HEK293 (cell line): ENCODE measurements at regions not wholly inside any gene's neighbourhood (a gene's known extent, or its start where the extent isn't known, plus 50 kb on each side); places are given as distances from the start of the nearest gene placed in this dataset.
"Not testable (repeated sequence)": the region's sequence is repeated elsewhere in the genome, so short reads cannot be mapped to it uniquely, and the experiment has no call there.

Source experiments
- CTCF ChIA-PET: fragments of 350-600 bp; formaldehyde crosslinking; extraction: SDS; loops from one replicate; lab custom pipeline; 2021; ENCODE audit warnings: antibody characterized with exemption; lab: Yijun Ruan, JAX
- POLR2A ChIA-PET: fragments of 300-600 bp; formaldehyde crosslinking; extraction: SDS; loops from one replicate; lab custom pipeline; 2020; ENCODE audit warnings: antibody characterized with exemption, inconsistent platforms; lab: Yijun Ruan, JAX
- H3K27ac ChIP-seq: fragments of 200-500 bp; sonication (Bioruptor generic); 2 replicates; pipeline ENCODE4 v1.5.1; 2014; ENCODE audit warnings: low read depth, low read length, control low read depth, inconsistent platforms; ENCODE audit errors: extremely low read depth
- H3K36me3 ChIP-seq, 2 experiments: fragments of 200-500 bp in 1 of 2; sonication (Bioruptor generic) in 1 of 2; 1 replicate in 1 of 2; 2 replicates in 1 of 2; pipeline ENCODE4 v1.5.1; 2014 to 2017; ENCODE audit warnings: inconsistent platforms in 2 of 2, low read length in 2 of 2; ENCODE audit not compliant: control insufficient read depth in 2 of 2, insufficient read depth in 1 of 2
- H3K4me1 ChIP-seq: fragments of 200-500 bp; sonication (Bioruptor generic); 2 replicates; pipeline ENCODE4 v1.5.1; 2014; ENCODE audit warnings: mild to moderate bottlenecking, low read length, inconsistent platforms; ENCODE audit not compliant: control insufficient read depth, insufficient read depth
- H3K4me3 ChIP-seq: 2 replicates; pipeline ENCODE4 v1.5.1; 2011; ENCODE audit warnings: low read depth, mild to moderate bottlenecking, control low read depth, low read length, moderate library complexity
- H3K9me3 ChIP-seq: fragments of 200-500 bp; sonication (Bioruptor generic); 2 replicates; pipeline ENCODE4 v1.5.1; 2014; ENCODE audit warnings: low read depth, low read length, inconsistent platforms; ENCODE audit not compliant: control insufficient read depth, insufficient read depth
- KLF9 ChIP-seq: fragments of 450-650 bp; formaldehyde crosslinking; IDR thresholded peaks from 2 replicates; pipeline ENCODE4 v1.5.1; 2016; ENCODE audit warnings: missing biosample characterization, missing genetic modification characterization, low read depth
- MZF1 ChIP-seq: fragments of 450-650 bp; formaldehyde crosslinking; IDR thresholded peaks from 2 replicates; pipeline ENCODE4 v1.5.1; 2017; ENCODE audit warnings: missing biosample characterization, missing genetic modification characterization, borderline replicate concordance
- SCRT1 ChIP-seq: fragments of 450-650 bp; formaldehyde crosslinking; IDR thresholded peaks from 2 replicates; pipeline ENCODE4 v1.5.1; 2016; ENCODE audit warnings: missing biosample characterization, missing genetic modification characterization, borderline replicate concordance
- SP7 ChIP-seq: fragments of 450-650 bp; formaldehyde crosslinking; IDR thresholded peaks from 2 replicates; pipeline ENCODE4 v1.5.1; 2016; ENCODE audit warnings: missing biosample characterization, missing genetic modification characterization
- ZFHX2 ChIP-seq: fragments of 450-650 bp; formaldehyde crosslinking; conservative IDR thresholded peaks from 2 replicates; pipeline ENCODE4 v1.5.1; 2016; ENCODE audit warnings: missing biosample characterization, missing genetic modification characterization
- ZNF211 ChIP-seq: fragments of 450-650 bp; formaldehyde crosslinking; IDR thresholded peaks from 2 replicates; pipeline ENCODE4 v1.5.1; 2016; ENCODE audit warnings: low read depth, missing biosample characterization, missing genetic modification characterization
- ZNF366 ChIP-seq: fragments of 450-650 bp; formaldehyde crosslinking; conservative IDR thresholded peaks from 2 replicates; pipeline ENCODE4 v1.5.1; 2016; ENCODE audit warnings: missing biosample characterization, missing genetic modification characterization
- ZNF433 ChIP-seq: fragments of 450-650 bp; formaldehyde crosslinking; IDR thresholded peaks from 2 replicates; pipeline ENCODE4 v1.5.1; 2016; ENCODE audit warnings: missing biosample characterization, missing genetic modification characterization, low read depth
- ZNF664 ChIP-seq: fragments of 450-650 bp; formaldehyde crosslinking; IDR thresholded peaks from 2 replicates; pipeline ENCODE4 v1.5.1; 2016; ENCODE audit warnings: missing biosample characterization, missing genetic modification characterization
- ZNF843 ChIP-seq: fragments of 450-650 bp; formaldehyde crosslinking; IDR thresholded peaks from 2 replicates; pipeline ENCODE4 v1.5.1; 2016; ENCODE audit warnings: missing biosample characterization, missing genetic modification characterization
- ZXDB ChIP-seq: fragments of 450-650 bp; formaldehyde crosslinking; IDR thresholded peaks from 2 replicates; pipeline ENCODE4 v1.5.1; 2016; ENCODE audit warnings: missing biosample characterization, missing genetic modification characterization
- TF ChIP-seq, protein P1 (sequence below): fragments of 450-650 bp; IDR thresholded peaks from 2 replicates; pipeline ENCODE4 v1.5.1; 2018; ENCODE audit warnings: missing biosample characterization, missing genetic modification characterization
- TF ChIP-seq, protein P2 (sequence below): IDR thresholded peaks from 2 replicates; pipeline ENCODE4 v1.6.1; 2011; ENCODE audit warnings: mild to moderate bottlenecking, low read depth, low read length, borderline replicate concordance
- TF ChIP-seq, protein P3 (sequence below): fragments of 450-650 bp; formaldehyde crosslinking; IDR thresholded peaks from 2 replicates; pipeline ENCODE4 v1.5.1; 2016; ENCODE audit warnings: missing biosample characterization, missing genetic modification characterization, low read depth

DNA sequence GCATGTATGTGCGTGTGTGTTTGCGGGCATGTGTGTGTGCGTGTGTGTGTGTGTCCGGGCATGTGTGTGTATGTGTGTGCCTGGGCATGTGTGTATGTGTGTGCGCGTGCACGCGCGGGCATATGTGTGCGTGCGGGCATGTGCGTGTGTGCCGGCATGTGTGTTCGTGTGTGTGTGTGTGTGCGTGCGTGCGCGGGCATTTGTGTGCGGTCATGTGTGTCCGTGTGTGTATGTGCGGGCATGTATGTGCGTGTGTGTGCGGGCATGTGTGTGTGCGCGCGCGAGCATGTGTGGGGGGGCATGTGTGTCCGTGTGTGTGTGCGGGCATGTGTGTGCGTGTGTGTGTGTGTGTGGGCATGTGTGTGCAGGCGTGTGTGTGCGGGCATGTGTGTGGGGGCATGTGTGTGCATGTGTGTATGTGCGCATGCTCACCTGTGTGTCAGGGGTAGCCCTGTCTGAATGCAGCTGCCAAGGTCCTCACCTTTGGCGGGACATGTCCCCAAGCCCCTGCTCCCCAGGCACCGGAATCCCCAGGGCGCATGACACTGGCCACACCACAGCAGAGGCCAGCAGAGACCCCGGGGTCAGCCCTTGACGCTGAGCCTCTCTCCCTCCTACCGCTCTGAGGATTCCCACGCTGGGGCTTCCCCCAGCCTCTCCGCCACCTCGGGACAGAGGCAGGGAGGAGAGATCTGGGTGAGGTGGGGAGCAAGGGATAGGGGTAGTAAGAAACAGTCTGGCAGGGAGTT lies 109.5 kb upstream of the NCOR2 start (continued):
- TF ChIP-seq, protein P1, sequence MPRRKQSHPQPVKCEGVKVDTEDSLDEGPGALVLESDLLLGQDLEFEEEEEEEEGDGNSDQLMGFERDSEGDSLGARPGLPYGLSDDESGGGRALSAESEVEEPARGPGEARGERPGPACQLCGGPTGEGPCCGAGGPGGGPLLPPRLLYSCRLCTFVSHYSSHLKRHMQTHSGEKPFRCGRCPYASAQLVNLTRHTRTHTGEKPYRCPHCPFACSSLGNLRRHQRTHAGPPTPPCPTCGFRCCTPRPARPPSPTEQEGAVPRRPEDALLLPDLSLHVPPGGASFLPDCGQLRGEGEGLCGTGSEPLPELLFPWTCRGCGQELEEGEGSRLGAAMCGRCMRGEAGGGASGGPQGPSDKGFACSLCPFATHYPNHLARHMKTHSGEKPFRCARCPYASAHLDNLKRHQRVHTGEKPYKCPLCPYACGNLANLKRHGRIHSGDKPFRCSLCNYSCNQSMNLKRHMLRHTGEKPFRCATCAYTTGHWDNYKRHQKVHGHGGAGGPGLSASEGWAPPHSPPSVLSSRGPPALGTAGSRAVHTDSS: no peak
- TF ChIP-seq, protein P2, sequence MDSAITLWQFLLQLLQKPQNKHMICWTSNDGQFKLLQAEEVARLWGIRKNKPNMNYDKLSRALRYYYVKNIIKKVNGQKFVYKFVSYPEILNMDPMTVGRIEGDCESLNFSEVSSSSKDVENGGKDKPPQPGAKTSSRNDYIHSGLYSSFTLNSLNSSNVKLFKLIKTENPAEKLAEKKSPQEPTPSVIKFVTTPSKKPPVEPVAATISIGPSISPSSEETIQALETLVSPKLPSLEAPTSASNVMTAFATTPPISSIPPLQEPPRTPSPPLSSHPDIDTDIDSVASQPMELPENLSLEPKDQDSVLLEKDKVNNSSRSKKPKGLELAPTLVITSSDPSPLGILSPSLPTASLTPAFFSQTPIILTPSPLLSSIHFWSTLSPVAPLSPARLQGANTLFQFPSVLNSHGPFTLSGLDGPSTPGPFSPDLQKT: no peak
- TF ChIP-seq SP7 (tag by site-specific recombination) (no peak), ZNF843 (tag by site-specific recombination) (no peak), ZNF664 (tag by site-specific recombination) (no peak), ZXDB (no peak)
- TF ChIP-seq, protein P3, sequence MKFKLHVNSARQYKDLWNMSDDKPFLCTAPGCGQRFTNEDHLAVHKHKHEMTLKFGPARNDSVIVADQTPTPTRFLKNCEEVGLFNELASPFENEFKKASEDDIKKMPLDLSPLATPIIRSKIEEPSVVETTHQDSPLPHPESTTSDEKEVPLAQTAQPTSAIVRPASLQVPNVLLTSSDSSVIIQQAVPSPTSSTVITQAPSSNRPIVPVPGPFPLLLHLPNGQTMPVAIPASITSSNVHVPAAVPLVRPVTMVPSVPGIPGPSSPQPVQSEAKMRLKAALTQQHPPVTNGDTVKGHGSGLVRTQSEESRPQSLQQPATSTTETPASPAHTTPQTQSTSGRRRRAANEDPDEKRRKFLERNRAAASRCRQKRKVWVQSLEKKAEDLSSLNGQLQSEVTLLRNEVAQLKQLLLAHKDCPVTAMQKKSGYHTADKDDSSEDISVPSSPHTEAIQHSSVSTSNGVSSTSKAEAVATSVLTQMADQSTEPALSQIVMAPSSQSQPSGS (tag by site-specific recombination): no peak

DNA sequence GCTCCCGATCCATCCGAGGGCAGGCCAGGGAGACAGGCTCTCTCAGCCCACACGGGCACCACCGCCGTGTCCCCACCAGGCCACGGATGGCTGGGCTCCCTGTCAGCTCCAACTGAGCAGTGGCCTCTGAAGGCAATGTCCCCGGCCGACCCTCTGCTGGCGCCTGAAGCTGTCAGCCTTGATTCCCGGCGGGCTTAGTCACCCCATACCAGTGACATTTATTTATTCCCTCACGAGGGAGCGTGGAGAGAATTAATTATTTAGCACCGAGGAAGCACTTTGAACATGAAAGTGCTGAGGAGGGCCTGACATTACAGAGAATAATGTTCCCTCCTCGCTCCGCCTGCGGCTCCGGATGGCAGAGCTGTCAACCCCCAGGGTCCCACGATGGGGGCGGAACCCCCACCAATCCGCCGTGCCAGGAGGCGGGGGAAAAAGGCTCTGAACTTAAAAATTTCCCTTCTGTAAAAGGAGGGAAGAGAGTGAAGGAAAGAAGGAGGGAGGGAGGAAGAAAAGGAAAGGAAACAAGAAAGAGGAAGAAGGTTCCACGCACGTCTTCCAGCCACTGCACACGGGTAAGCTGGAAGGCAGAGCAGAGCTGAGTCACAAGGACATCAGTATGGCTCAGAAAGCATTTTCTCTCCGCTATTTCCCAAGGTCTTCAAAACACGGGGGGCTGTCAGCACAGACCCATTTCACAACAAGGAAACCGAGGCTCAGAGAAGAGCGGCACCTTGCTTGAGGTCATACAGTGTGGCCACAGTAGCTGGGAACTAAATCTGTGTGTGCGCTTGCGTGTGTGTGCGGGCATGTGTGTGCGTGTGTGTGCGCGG lies 108.7 kb upstream of the NCOR2 start:
- POLR2A ChIA-PET: no interaction called here

DNA sequence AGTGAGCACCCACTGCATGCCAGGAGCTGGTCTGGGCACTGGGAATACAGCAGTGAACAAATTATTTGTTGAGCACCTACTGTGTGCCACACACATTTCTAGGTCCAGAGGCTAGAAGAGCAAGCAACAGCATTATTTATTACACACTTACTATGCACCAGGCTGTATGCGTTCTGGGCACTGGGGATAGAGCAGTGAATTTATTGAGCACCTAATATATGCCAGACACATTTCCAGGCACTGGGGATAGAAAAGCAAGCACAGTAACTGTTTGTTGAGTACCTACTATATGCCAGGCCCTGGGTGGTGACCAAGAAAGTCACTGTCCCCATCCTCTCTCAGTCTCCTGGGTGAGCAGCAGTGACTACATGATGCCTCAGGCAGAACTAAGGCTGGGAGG lies 107.5 kb upstream of the NCOR2 start:
- TF ChIP-seq ZNF664 (tag by site-specific recombination): peak; percentile 92
- TF ChIP-seq SCRT1 (tag by site-specific recombination): no peak
- no peak for TF ChIP-seq ZNF211
- TF ChIP-seq ZNF433 (tag by site-specific recombination): no peak
- H3K9me3 ChIP-seq: no peaks in the 10 kb centered on the region
- no peak overlapping the region for H3K4me3 ChIP-seq
- no peaks in the 10 kb centered on the region for H3K4me1 ChIP-seq
- ChIA-PET CTCF (no interaction called here), POLR2A (no interaction called here)
- H3K27ac ChIP-seq: no peak overlapping the region
- no peaks in the 10 kb centered on the region for H3K36me3 ChIP-seq

More for the DNA sequence above, 108.7 kb upstream of the NCOR2 start:
- TF ChIP-seq ZNF366 (tag by site-specific recombination): peak; percentile 38; the same call in 1 of the 2 replicates
- no peak for TF ChIP-seq MZF1
- Histone ChIP-seq H3K27ac (no peak overlapping the region), H3K4me1 (no peaks in the 10 kb centered on the region), H3K9me3 (no peaks in the 10 kb centered on the region), H3K4me3 (no peak overlapping the region), H3K36me3 (no peaks in the 10 kb centered on the region)
- CTCF ChIA-PET: interaction anchor here (0.6 to 1.3 kb wide), 2 partner anchors 14 to 76 kb away, joined by 3 to 4 read pairs; no protein-coding TSS in a partner anchor

DNA sequence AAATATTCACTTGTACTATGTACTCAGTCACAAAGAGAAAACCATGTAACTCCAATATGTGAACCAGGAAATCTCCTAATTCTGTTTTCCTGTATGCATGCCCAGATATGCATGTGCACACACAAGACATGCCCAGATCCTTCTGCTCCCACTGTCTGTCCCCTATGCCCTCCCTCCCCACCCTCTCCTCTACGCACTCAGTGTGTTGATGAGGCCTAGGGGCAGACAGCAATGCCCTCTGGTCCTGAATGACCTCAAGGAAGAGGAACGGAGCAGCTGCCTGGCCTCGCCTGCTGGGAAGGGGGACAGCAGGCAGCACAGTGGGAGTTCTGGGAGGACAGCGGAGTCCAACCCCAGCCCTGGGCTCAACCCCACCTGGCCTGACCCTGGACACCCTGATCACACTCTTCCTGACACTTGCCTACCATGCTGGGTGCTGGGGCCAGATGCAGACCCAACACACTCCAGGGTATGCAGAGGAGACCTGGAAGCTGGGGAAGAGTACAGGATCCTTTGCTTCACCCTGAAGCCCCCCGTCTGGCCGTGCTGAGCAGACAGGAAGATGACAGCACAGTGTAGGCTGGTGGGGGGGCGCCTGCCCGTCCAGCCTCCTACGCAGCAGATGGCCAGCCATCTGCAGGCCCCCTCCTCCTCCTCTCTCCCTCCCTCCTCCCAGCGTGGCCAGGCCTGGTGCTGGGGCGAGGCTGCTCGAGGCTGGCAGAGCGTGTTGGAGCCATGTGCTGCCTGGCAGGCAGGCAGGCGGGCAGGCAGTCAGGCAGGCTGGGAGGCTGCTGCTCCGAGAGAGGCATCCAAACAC lies 106.6 kb upstream of the NCOR2 start:
- POLR2A ChIA-PET: no interaction called here
- 0 out of 2 replicates have a peak, but pooled peaks have one; percentile 21 for TF ChIP-seq ZFHX2 (tag by site-specific recombination)
- no peak for TF ChIP-seq KLF9 (tag by site-specific recombination)
- TF ChIP-seq, all 188 proteins: peak for 1
- H3K4me1 ChIP-seq: no peaks in the 10 kb centered on the region
- H3K4me3 ChIP-seq: no peak overlapping the region
- H3K27ac ChIP-seq: no peak overlapping the region
- H3K36me3 ChIP-seq: no peaks in the 10 kb centered on the region
- H3K9me3 ChIP-seq: no peaks in the 10 kb centered on the region
- CTCF ChIA-PET: no interaction called here

DNA sequence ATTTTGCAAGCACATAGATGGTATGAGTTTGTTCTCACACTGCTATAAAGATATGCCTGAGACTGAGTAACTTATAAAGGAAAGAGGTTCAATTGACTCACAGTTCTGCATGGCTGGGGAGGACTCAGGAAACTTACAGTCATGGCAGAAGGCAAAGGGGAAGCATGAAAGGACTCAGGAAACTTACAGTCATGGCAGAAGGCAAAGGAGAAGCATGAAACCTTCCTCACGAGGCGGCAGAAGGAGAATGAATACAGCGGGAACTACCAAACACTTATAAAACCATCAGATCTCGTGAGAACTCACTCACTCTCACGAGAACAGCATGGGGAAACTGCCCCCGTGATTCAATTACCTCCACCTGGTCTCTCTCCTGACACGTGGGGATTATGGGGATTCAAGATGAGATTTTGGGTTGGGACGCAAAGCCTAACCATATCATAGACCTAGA lies 101.9 kb upstream of the NCOR2 start:
- H3K36me3 ChIP-seq, POLR2A ChIA-PET, H3K4me3 ChIP-seq, CTCF ChIA-PET, H3K4me1 ChIP-seq, H3K9me3 ChIP-seq, H3K27ac ChIP-seq: not testable (repeated sequence)
